Glomerular visceral epithelial cell (primary cell): ENCODE measurements at regions not wholly inside any gene's neighbourhood (a gene's known extent, or its start where the extent isn't known, plus 50 kb on each side); places are given as distances from the start of the nearest gene placed in this dataset.
A peak's percentile ranks its signal among the peaks of the same experiment; 100 is the strongest.

Experiments used
- DNase-seq: peaks from one replicate; pipeline ENCODE4 v3.0.0-alpha.2; 2016; ENCODE audit errors: extremely low spot score

GRCh38 chr12:24723759-24724158 is 225.1 kb downstream of the BCAT1 start:
- no peak for DNase-seq

GRCh38 chr12:24721191-24721590 is 227.7 kb downstream of the BCAT1 start:
- no peak for DNase-seq

GRCh38 chr12:24719293-24719721 is 229.6 kb downstream of the BCAT1 start:
- peak; percentile 92 for DNase-seq

- DNase-seq: no peak
These were observed 230.3 kb downstream of the BCAT1 start for GRCh38 chr12:24718617-24719016.

GRCh38 chr12:24714237-24714636 is 234.7 kb downstream of the BCAT1 start:
- no peak for DNase-seq

- no peak for DNase-seq
These were observed 237.6 kb downstream of the BCAT1 start for GRCh38 chr12:24711056-24712008.

GRCh38 chr12:24709216-24709615 is 239.7 kb downstream of the BCAT1 start:
- peak; percentile 49 for DNase-seq

GRCh38 chr12:24708718-24709117 is 240.2 kb downstream of the BCAT1 start:
- DNase-seq: no peak

GRCh38 chr12:24708043-24708442 is 240.9 kb downstream of the BCAT1 start:
- no peak for DNase-seq

- no peak for DNase-seq
These were observed 241.6 kb downstream of the BCAT1 start for GRCh38 chr12:24707334-24707733.

- no peak for DNase-seq
These were observed 243.1 kb downstream of the BCAT1 start for GRCh38 chr12:24705741-24706358.

GRCh38 chr12:24705216-24705615 is 243.7 kb downstream of the BCAT1 start:
- no peak for DNase-seq

- DNase-seq: no peak
These were observed 247.6 kb downstream of the BCAT1 start for GRCh38 chr12:24701343-24701742.

GRCh38 chr12:24698972-24699371 is 249.9 kb downstream of the BCAT1 start:
- no peak for DNase-seq

GRCh38 chr12:24697769-24698168 is 251.1 kb downstream of the BCAT1 start:
- no peak for DNase-seq

GRCh38 chr12:24697295-24697694 is 251.6 kb downstream of the BCAT1 start:
- DNase-seq: no peak

- DNase-seq: no peak
These were observed 252.1 kb downstream of the BCAT1 start for GRCh38 chr12:24696800-24697199.

GRCh38 chr12:24695657-24696329 is 253.1 kb downstream of the BCAT1 start:
- DNase-seq: no peak

GRCh38 chr12:24695103-24695502 is 253.8 kb downstream of the BCAT1 start:
- no peak for DNase-seq

GRCh38 chr12:24688601-24689000 is 260.3 kb downstream of the BCAT1 start:
- no peak for DNase-seq

- DNase-seq: no peak
These were observed 267.3 kb downstream of the BCAT1 start for GRCh38 chr12:24681570-24681969.

GRCh38 chr12:24679126-24679525 is 269.8 kb downstream of the BCAT1 start:
- DNase-seq: no peak

GRCh38 chr12:24678436-24678835 is 270.5 kb downstream of the BCAT1 start:
- DNase-seq: no peak
